GM12891 (cell line): ENCODE measurements at regions not wholly inside any gene's neighbourhood (a gene's known extent, or its start where the extent isn't known, plus 50 kb on each side); places are given as distances from the start of the nearest gene placed in this dataset.
A peak's percentile ranks its signal among the peaks of the same experiment; 100 is the strongest.

Source experiments
- DNase-seq: peaks from one replicate; pipeline ENCODE4 v3.0.0; 2011; ENCODE audit warnings: low spot score; ENCODE audit not compliant: insufficient read length
- FAIRE-seq: peaks from 2 replicates; lab custom pipeline; 2011; peaks lifted over from hg19 to GRCh38; lab: Jason Lieb, UNC
- PAX5 ChIP-seq: IDR thresholded peaks from 2 replicates; pipeline ENCODE4 v1.6.1; 2011; ENCODE audit warnings: low read length, moderate library complexity, mild to moderate bottlenecking; ENCODE audit not compliant: insufficient read depth, severe bottlenecking
- POLR2A ChIP-seq: IDR thresholded peaks from 2 replicates; pipeline ENCODE4 v1.6.1; 2011; ENCODE audit warnings: low read depth, low read length, control low read depth
- POLR2AphosphoS5 ChIP-seq: IDR thresholded peaks from 2 replicates; pipeline ENCODE4 v1.6.1; 2011; ENCODE audit warnings: low read depth, low read length, control low read depth
- POU2F2 ChIP-seq: IDR thresholded peaks from 2 replicates; pipeline ENCODE4 v1.6.1; 2011; ENCODE audit warnings: low read depth, mild to moderate bottlenecking, control low read depth, low read length, moderate library complexity
- SPI1 ChIP-seq: IDR thresholded peaks from 2 replicates; pipeline ENCODE4 v1.6.1; 2011; ENCODE audit warnings: low read depth, low read length, control low read depth
- TAF1 ChIP-seq: IDR thresholded peaks from 2 replicates; pipeline ENCODE4 v1.6.1; 2011; ENCODE audit warnings: low read depth, low read length, control low read depth

DNA sequence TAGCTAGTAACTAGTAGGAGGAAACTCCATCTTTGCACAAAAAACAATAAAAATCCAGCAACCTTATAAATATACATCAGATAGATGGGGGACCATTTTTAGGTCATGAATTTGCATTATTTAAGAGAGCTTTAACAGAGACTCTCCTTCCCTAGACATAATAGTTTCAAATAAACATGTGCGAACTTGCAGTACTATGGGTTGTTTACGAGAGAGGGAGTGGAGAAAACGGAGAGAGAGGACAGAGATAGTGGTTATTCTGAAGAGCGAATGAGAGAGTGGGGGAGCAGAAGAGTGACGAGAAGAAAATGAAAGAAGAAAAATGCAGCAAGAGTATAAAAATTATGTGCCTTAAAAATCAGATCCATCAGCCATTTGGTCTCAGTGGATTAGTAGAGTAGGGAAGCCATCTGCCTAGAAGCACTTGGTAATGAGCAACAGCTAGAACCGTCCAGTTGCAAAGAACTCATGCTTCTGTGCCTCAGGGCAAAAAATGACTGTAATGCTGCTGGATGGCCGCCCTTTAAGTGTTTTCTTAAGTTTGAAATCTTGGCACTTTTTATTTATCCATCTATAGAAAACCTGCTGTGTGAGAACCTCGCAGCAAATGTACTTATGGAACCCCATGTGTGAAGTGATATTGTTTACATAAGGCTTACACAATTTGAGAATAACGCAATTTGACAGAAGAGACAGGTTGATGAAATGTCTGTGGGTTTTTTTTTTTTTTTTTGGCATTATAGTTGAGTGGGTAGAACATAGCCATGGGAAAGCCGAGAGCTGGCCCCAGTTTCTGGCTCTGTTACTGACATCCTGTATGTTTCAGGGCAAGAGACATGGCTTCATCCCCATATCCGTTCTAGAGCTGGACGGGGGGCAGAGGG lies 95.6 kb upstream of the ZNF608 start:
- FAIRE-seq, result no peak
- DNase-seq, result no peak
- TF ChIP-seq POLR2AphosphoS5 (no peak), SPI1 (no peak), POLR2A (no peak), POU2F2 (no peak), TAF1 (no peak), PAX5 (no peak)

DNA sequence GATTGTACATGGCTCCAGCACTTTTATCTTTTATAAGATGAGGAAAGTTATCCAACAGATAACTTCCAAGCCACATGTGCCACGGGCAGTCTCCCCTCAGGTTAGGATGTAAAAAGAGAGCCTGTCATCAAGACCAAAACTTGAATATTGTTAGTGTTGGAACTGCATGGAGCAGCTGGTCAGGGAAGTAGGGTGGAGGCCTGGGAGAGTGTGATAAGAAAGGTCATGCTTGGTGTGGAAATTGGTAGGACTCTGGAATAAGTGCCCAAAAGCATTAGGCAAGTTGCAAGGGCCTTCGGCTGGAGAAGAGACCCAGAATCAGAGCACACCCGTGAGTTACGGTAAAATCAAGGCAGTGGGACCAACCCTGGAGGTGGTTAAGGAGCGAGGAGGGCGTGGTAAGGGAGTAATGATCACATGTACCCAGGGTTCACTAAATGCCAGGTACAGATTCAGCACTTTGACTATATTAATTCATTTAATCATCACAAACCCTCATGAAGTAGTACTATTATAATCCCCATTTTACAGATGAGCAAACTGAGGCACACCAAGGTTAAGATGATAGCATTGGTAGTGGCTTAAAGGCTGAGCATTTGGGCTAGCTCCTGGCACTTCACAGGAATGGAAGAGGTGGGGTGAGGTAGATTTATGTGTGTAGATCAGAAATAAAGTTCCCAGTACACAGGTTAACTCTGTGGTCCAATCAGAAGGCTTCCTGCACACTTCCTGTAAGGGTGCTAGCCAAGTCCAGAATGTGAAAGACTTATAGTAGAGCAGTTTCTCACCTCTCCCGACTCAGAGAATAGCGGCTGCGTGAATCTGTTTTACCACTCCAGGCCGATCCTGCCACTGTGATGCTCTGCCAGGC lies 96.5 kb upstream of the ZNF608 start:
- FAIRE-seq (no peak), DNase-seq (no peak)
- no peak for TF ChIP-seq POU2F2
- no peak for TF ChIP-seq TAF1
- TF ChIP-seq PAX5, result no peak
- TF ChIP-seq SPI1, result no peak
- TF ChIP-seq POLR2AphosphoS5, result no peak
- no peak for TF ChIP-seq POLR2A

- no peak for FAIRE-seq
- DNase-seq, result no peak
- no peak for TF ChIP-seq SPI1
- TF ChIP-seq PAX5, result no peak
Observed at GRCh38 chr5:124843596-124843899, 97.1 kb upstream of the ZNF608 start.

DNA sequence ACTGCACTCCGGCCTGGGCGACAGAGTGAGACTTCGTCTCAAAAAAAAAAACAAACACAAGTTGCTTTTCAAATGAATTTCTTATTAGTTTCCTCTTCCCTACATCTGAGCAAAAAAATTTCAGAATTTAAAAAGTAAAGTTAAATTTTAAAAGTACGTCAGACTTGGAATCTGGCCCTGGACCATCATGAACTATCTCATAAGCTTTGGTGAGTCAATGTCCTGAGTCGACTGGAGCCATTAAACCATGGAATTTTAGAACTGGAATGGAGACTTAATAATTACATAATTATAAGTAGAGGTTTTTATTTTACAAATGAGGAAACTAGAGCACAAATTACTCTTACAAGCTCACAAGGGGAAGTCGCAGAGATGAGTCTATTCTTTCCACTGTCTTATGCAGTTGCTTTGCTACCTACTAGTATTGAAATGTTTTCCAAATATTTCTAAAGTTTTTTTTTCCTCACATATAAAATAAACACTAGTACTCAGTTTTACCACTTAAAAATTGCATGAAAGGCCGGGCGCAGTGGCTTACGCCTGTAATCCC lies 98.0 kb upstream of the ZNF608 start:
- TF ChIP-seq POU2F2 (no peak), TAF1 (no peak), POLR2A (no peak), SPI1 (no peak), POLR2AphosphoS5 (no peak), PAX5 (no peak)
- DNase-seq (no peak), FAIRE-seq (no peak)

DNA sequence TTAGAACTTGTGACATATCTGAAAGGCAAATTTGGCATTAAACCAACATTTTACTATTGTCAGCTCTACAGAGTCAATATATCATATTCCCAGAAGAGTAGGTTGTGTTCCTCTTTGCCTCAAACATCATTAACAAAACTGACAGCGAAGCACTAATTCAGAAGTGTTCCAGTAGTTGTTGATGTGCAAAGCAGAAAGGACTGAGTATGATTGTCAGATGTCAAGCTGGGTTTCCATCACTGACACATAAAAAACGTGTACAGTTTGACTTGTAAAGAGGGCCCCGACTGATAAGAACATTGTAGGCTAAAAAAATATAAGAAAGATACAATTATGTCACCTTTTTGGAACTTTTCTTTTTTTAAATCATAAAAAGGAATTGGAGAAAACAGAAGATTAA lies 101.5 kb upstream of the ZNF608 start:
- DNase-seq, result no peak
- TF ChIP-seq PAX5 (no peak), POU2F2 (no peak), TAF1 (no peak)
- no peak for FAIRE-seq

DNA sequence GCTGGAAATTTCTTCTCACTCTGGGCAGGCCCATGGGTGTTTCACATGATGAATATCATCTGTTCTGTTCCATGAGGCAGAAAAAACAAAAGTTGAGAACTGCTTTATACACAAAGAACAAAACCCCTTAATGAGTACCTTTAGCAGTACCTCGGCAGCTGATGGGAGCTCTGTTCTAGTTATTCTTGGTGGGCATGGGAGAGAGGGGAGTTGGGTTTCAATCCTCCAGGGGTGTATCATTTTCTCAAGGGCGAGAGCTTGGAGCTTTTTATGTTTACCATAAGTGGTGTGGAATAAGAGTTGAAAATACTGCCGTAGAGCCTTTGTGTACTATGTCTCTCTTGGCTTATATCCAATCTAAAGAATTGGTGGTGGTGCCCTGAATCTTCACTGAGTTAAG lies 103.3 kb upstream of the ZNF608 start:
- no peak for FAIRE-seq
- DNase-seq, result no peak
- TF ChIP-seq TAF1 (no peak), SPI1 (no peak), POU2F2 (no peak), POLR2A (no peak), POLR2AphosphoS5 (no peak), PAX5 (no peak)

DNA sequence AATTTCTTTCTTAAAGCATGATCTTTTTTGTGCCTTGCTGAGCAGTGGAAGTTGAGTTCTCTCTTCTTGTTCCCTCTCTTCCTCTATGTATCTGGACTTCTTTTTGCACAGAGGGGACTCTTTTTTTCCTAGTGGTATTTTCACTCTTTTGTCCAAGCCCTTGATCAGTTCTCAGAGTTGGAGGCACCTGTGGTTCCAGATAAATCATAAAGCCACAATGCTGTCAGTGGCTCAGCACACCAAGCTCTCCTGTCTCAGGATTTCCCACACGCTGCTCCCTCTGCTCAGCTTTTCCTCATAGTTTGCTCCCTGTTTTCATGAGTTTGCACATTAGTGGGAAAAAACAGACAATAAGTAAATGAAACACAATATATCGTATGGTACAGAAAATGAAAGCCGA lies 110.3 kb upstream of the ZNF608 start:
- no peak for FAIRE-seq
- DNase-seq, result no peak
- TF ChIP-seq POLR2AphosphoS5 (no peak), POLR2A (no peak), POU2F2 (no peak), TAF1 (no peak), SPI1 (no peak), PAX5 (no peak)

DNA sequence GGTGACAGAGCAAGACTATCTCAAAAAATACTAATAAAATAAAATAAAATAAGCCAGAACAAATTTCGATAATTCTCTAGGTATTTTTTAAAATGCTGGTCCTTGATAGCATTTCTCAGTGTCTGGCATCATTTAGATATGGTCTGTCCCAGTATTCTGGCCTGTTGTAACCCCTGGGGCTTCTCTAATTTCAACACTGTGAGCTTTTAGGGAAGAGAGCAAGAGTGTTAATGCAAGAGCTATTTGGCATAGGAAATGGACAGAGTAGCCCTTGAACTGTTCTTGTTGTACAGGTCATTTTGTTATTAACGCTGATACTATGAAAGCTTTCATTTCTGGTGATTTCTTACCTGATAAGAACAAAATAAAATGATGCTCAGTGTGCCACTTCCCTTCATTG lies 112.2 kb upstream of the ZNF608 start:
- no peak for TF ChIP-seq POU2F2
- TF ChIP-seq TAF1, result no peak
- no peak for TF ChIP-seq SPI1
- no peak for TF ChIP-seq PAX5
- TF ChIP-seq POLR2AphosphoS5, result no peak
- TF ChIP-seq POLR2A, result no peak
- FAIRE-seq (no peak), DNase-seq (no peak)

DNA sequence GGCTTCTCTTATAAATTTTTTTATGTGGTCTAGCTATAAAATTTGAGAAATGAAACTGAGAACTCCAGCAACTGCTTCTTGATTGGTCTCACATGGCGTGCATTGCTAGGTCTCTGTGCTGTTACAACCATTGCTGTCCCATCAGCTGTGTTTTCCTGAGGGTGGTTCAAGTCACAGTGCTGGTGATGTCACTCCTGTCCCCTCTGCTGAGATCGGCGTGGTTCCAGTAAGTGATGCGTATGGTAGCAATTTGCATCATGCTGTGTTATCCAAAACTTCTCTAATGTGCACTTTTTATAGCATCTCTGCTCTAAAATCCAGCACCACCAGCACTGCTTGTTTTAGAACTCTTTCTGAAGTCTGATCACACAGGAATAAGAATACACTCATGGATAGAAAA lies 112.6 kb upstream of the ZNF608 start:
- TF ChIP-seq POLR2AphosphoS5, result no peak
- no peak for TF ChIP-seq TAF1
- no peak for TF ChIP-seq POLR2A
- TF ChIP-seq SPI1, result no peak
- TF ChIP-seq PAX5, result no peak
- TF ChIP-seq POU2F2, result no peak
- FAIRE-seq (peak; percentile 66), DNase-seq (no peak)
